Lung (tissue), 11 donors: ENCODE measurements at regions not wholly inside any gene's neighbourhood (a gene's known extent, or its start where the extent isn't known, plus 50 kb on each side); places are given as distances from the start of the nearest gene placed in this dataset.

Experiments
- ATAC-seq: fragments of 200-7000 bp; cut with Tn5 transposase; one replicate; pipeline ENCODE4 v1.9.1; 2020; ENCODE audit warnings: moderate number of reproducible peaks; ENCODE audit not compliant: insufficient read depth, low FRiP score
- DNase-seq, 3 donors: peaks; one replicate each; pipeline ENCODE4 v3.0.0-alpha.2; 2013 to 2017
- H3K27ac ChIP-seq, 2 donors: one replicate each; pipeline ENCODE4 v1.5.1; 2013; ENCODE audit warnings: mild to moderate bottlenecking in 2 of 2, moderate library complexity in 2 of 2, control low read depth in 1 of 2, inconsistent platforms in 1 of 2, low read depth in 1 of 2, low read length in 1 of 2
- H3K27me3 ChIP-seq, 3 donors: one replicate each; pipeline ENCODE4 v1.5.1; 2013; ENCODE audit warnings: low read length in 2 of 3; ENCODE audit not compliant: control insufficient read depth in 3 of 3, insufficient read depth in 3 of 3
- H3K36me3 ChIP-seq, 4 donors: one replicate each; pipeline ENCODE4 v1.5.1; 2013; ENCODE audit warnings: low read length in 4 of 4, mild to moderate bottlenecking in 1 of 4, moderate library complexity in 1 of 4; ENCODE audit not compliant: control insufficient read depth in 4 of 4, insufficient read depth in 4 of 4
- H3K4me1 ChIP-seq, 5 donors: one replicate each; pipeline ENCODE4 v1.5.1; 2013; ENCODE audit warnings: low read length in 5 of 5, mild to moderate bottlenecking in 2 of 5, moderate library complexity in 1 of 5; ENCODE audit not compliant: control insufficient read depth in 5 of 5, insufficient read depth in 5 of 5
- H3K4me3 ChIP-seq: one replicate; pipeline ENCODE4 v1.5.1; 2013; ENCODE audit warnings: mild to moderate bottlenecking, control low read depth, moderate library complexity
- H3K9ac ChIP-seq, 2 donors: one replicate each; pipeline ENCODE4 v1.5.1; 2013; ENCODE audit warnings: low read length in 2 of 2, control low read depth in 1 of 2; ENCODE audit not compliant: insufficient read depth in 1 of 2
- H3K9me3 ChIP-seq, 4 donors: one replicate each; pipeline ENCODE4 v1.5.1; 2013; ENCODE audit warnings: low read length in 3 of 4, mild to moderate bottlenecking in 1 of 4, moderate library complexity in 1 of 4; ENCODE audit not compliant: control insufficient read depth in 4 of 4, insufficient read depth in 3 of 4
- WGBS, 2 donors: extraction: QIAGEN DNeasy Blood & Tissue Kit; methylation state at CpG; one replicate each; pipeline ENCODE4 v1.1.7; 2013; 5-methylcytosine and 5-hydroxymethylcytosine counted together
- TF ChIP-seq, protein P1 (sequence below): IDR thresholded peaks from 2 replicates; pipeline ENCODE4 v1.5.1; 2012; ENCODE audit warnings: mild to moderate bottlenecking; ENCODE audit errors: control extremely low read depth, extremely low read depth
- donor health status: control.
- donor health status: control.
- donor health status: Bipolar disorder and iron deficiency.
- donor health status: healthy.
- donor health status: DM: yes; HTN: yes; CAD: no.

DNA sequence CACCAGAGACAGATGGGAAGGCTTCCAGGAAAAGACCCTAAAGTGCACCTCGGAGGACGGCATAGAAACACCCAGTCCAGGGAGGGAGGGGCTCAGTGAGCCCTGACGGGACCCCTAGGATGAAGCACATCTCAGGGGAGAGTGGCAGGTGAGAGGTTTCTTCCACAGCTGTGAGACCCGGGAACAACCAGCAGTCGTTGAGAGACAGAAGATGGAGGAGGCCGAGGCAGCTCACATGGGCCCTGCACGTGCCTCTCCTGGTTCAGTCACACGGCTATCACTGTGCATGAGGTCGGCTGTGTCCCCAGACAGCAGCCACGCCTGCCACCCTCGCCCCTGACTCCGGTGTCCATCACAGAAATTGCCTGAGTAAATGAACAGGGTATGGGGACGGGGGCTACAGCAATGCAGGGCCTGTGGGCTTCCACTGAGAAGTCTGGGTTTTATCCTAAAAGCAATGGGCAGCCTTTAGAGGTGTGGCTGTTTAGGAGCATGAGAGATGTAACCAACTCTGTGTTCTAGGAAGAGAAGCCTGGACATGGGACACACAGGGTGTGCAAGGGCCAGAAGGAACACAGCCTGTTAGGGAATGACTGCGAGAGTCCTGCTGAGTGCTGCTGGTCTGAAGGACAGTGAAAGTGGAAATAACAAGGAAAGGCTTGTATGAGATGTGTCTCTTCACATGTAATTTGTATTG lies 102.0 kb downstream of the TMEM18 start:
- Histone ChIP-seq H3K4me3 (no peak overlapping the region), H3K9me3 (peaks cover 0 to 13% (median 5%) of the 10 kb centered on the region in 4 donors), H3K27me3 (no peaks in the 10 kb centered on the region), H3K27ac (no peak overlapping the region), H3K36me3 (no peaks in the 10 kb centered on the region), H3K4me1 (no peaks in the 10 kb centered on the region), H3K9ac (no peak overlapping the region)
- WGBS, 2 donors, result 85 to 86% methylated on average over 14 of the region's 14 CpGs
- DNase-seq (no peak), ATAC-seq (no peak)
- TF ChIP-seq, protein P1, sequence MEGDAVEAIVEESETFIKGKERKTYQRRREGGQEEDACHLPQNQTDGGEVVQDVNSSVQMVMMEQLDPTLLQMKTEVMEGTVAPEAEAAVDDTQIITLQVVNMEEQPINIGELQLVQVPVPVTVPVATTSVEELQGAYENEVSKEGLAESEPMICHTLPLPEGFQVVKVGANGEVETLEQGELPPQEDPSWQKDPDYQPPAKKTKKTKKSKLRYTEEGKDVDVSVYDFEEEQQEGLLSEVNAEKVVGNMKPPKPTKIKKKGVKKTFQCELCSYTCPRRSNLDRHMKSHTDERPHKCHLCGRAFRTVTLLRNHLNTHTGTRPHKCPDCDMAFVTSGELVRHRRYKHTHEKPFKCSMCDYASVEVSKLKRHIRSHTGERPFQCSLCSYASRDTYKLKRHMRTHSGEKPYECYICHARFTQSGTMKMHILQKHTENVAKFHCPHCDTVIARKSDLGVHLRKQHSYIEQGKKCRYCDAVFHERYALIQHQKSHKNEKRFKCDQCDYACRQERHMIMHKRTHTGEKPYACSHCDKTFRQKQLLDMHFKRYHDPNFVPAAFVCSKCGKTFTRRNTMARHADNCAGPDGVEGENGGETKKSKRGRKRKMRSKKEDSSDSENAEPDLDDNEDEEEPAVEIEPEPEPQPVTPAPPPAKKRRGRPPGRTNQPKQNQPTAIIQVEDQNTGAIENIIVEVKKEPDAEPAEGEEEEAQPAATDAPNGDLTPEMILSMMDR, result no peak

DNA sequence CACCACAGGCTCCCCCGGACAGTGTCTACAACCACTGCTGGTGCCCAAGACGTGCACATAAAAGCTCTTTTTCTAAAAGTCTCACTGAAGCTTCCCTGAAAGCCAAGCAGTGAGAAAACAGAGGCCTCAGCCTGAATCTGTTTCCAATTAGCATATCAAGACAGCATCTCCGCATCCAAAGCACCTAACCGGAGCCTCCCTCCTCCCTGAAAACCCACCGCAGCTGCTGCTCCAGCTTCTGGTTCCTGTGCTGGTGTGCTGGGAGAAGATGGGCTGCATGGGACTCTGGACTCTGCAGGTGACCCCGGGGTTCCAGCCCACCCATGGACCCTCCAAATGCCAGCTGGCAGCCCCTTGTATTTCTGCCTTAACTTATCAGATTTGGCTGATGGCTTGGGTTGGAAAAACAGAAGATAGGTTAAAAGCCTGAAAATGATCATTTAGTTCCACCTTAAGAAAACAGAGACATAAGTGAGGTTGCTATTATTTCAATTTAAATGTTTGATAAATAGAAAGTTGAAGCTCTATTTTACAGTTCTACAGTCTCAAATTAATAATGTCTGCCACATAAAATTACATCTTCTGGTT lies 103.3 kb downstream of the TMEM18 start:
- WGBS, 2 donors, result 60 to 62% methylated on average over 6 of the region's 6 CpGs
- Histone ChIP-seq H3K9me3 (peaks cover 0 to 13% (median 5%) of the 10 kb centered on the region in 4 donors), H3K36me3 (no peaks in the 10 kb centered on the region), H3K9ac (no peak overlapping the region), H3K4me1 (peaks cover 0 to 6% (median 0%) of the 10 kb centered on the region in 5 donors), H3K27me3 (no peaks in the 10 kb centered on the region), H3K4me3 (no peak overlapping the region), H3K27ac (no peak overlapping the region)
- DNase-seq, result no peak
- no peak for ATAC-seq
- TF ChIP-seq, protein P1, result no peak

DNA sequence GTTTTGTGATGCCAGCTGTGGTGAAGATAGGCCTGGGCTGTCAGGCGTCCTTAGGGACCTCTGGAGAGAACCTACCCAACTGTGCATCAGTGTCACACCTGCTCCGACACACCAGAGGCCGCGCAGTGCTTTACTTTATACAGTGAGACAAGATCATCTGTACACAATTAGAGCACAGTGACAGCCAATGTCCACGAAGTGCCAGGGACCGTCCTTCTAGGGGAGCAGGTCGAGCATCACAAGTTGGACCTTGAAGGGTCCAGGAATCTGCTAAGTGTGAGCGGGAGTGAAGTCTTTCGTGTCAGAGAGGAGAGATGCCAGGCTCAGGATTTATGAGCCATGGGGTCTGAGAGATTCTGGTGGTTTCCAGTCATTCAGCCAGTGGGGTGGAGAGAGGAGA lies 104.2 kb downstream of the TMEM18 start:
- 83 to 89% methylated on average over 9 of the region's 9 CpGs for WGBS, 2 donors
- H3K4me3 ChIP-seq, result no peak overlapping the region
- H3K36me3 ChIP-seq, result no peaks in the 10 kb centered on the region
- no peak for DNase-seq
- peaks cover 0 to 13% (median 5%) of the 10 kb centered on the region in 4 donors for H3K9me3 ChIP-seq
- peaks cover 0 to 9% (median 0%) of the 10 kb centered on the region in 5 donors for H3K4me1 ChIP-seq
- H3K9ac ChIP-seq, result no peak overlapping the region
- ATAC-seq, result no peak
- no peaks in the 10 kb centered on the region for H3K27me3 ChIP-seq
- H3K27ac ChIP-seq, result no peak overlapping the region
- TF ChIP-seq, protein P1, result no peak
